PC-9 (cell line): ENCODE measurements at regions not wholly inside any gene's neighbourhood (a gene's known extent, or its start where the extent isn't known, plus 50 kb on each side); places are given as distances from the start of the nearest gene placed in this dataset.

ENCODE experiments used
- BruUV-seq: library from RNA; stranded (reverse); fragments of 400-500 nt; replicated peaks from 2 replicates; lab custom pipeline; 2021; lab: Mats Ljungman, UMichigan
- CTCF ChIA-PET: fragments of 300-600 bp; sonication (Branson Sonifier 250); formaldehyde crosslinking; loops from one replicate; lab custom pipeline; 2022; ENCODE audit warnings: antibody characterized with exemption; lab: Charles Lee
- POLR2A ChIA-PET: fragments of 300-600 bp; sonication (Branson Sonifier 250); formaldehyde crosslinking; loops from one replicate; lab custom pipeline; 2022; ENCODE audit warnings: antibody characterized with exemption; ENCODE audit not compliant: unreplicated experiment; lab: Charles Lee
- DNase-seq, 2 experiments: peaks; one replicate each; pipeline versions ENCODE4 v3.0.0 to v3.0.0-alpha.2; 2015 to 2022; ENCODE audit warnings: mixed read lengths in 1 of 2
- H2AFZ ChIP-seq: fragments of 200-600 bp; sonication (generic); 2 replicates; pipeline ENCODE4 v1.8.1; 2017; ENCODE audit warnings: antibody characterized with exemption
- H3F3A ChIP-seq: fragments of 200-600 bp; sonication (generic); 2 replicates; pipeline ENCODE4 v1.8.1; 2017; ENCODE audit warnings: antibody characterized with exemption, mild to moderate bottlenecking, low read depth; ENCODE audit not compliant: insufficient read depth
- H3K27ac ChIP-seq: fragments of 200-600 bp; sonication (generic); 2 replicates; pipeline ENCODE4 v1.6.1; 2016; ENCODE audit warnings: mixed run types
- H3K27me3 ChIP-seq: fragments of 200-600 bp; sonication (generic); 2 replicates; pipeline ENCODE4 v1.6.1; 2016; ENCODE audit warnings: low read depth, mixed run types; ENCODE audit not compliant: insufficient read depth
- H3K36me3 ChIP-seq: fragments of 200-600 bp; sonication (generic); 2 replicates; pipeline ENCODE4 v1.6.1; 2016; ENCODE audit warnings: low read depth, mixed run types
- H3K4me1 ChIP-seq: fragments of 200-600 bp; sonication (generic); replicated peaks from 2 replicates; pipeline ENCODE4 v1.6.1; 2016; ENCODE audit warnings: mixed run types; ENCODE audit not compliant: insufficient read depth
- H3K4me2 ChIP-seq: fragments of 200-600 bp; sonication (generic); 2 replicates; pipeline ENCODE4 v1.6.1; 2017; ENCODE audit warnings: mixed run types
- H3K4me3 ChIP-seq: fragments of 200-600 bp; sonication (generic); 2 replicates; pipeline ENCODE4 v1.6.1; 2016; ENCODE audit warnings: mixed run types
- H3K79me2 ChIP-seq: fragments of 200-600 bp; sonication (generic); 2 replicates; pipeline ENCODE4 v1.6.1; 2017; ENCODE audit warnings: low read depth, mixed run types
- H3K9me2 ChIP-seq: fragments of 200-600 bp; sonication (generic); 2 replicates; pipeline ENCODE4 v1.8.1; 2017; ENCODE audit warnings: mild to moderate bottlenecking; ENCODE audit not compliant: insufficient read depth
- H3K9me3 ChIP-seq: fragments of 200-600 bp; sonication (generic); 2 replicates; pipeline ENCODE4 v1.8.1; 2016; ENCODE audit warnings: low read depth; ENCODE audit not compliant: insufficient read depth
- H4K20me1 ChIP-seq: fragments of 200-600 bp; sonication (generic); 2 replicates; pipeline ENCODE4 v1.8.1; 2017; ENCODE audit not compliant: insufficient read depth
- EZH2 ChIP-seq: fragments of 200-600 bp; sonication (generic); IDR thresholded peaks from 2 replicates; pipeline ENCODE4 v1.8.0; 2017; ENCODE audit warnings: antibody characterized with exemption, low read depth
- intact Hi-C: fragments of 100-400 bp; cut with micrococcal nuclease; formaldehyde crosslinking; loops from one replicate; pipeline ENCODE4 v1.10.0; 2022; ENCODE audit not compliant: unreplicated experiment
- TF ChIP-seq, protein P1 (sequence below): fragments of 200-600 bp; sonication (generic); conservative IDR thresholded peaks from 2 replicates; pipeline ENCODE4 v1.6.1; 2017; ENCODE audit warnings: mixed run types, antibody characterized with exemption, mild to moderate bottlenecking, moderate library complexity

DNA sequence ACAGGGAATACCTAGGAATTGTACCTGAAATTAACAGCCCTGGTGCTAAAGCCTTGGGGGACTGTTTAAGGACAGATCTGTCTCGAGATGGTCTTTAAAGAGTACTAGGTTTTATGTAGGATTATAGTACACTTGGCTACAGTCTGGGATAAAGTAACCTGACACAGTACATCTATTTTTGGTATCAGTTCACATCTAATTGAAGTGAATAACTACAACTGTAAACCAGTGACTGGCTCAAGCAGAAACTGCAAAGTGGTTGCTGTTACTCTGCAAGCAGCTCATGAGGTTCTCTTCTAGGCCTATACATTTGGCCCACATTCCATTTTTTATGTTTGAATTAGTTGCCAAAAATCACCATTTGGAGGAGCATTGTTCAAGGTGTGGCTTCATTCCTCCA is 320.8 kb upstream of the USP25 start:
- Histone ChIP-seq H3K79me2 (no peaks in the 10 kb centered on the region), H3K27ac (no peak overlapping the region), H3K4me1 (no peaks in the 10 kb centered on the region), H3K9me2 (no peaks in the 10 kb centered on the region), H3K4me3 (no peak overlapping the region), H3K36me3 (no peaks in the 10 kb centered on the region), H3K9me3 (no peaks in the 10 kb centered on the region), H3F3A (no peaks in the 10 kb centered on the region), H3K4me2 (no peak overlapping the region), H4K20me1 (no peaks in the 10 kb centered on the region), H2AFZ (no peak overlapping the region), H3K27me3 (no peaks in the 10 kb centered on the region)
- no peak for TF ChIP-seq EZH2
- TF ChIP-seq, protein P1, sequence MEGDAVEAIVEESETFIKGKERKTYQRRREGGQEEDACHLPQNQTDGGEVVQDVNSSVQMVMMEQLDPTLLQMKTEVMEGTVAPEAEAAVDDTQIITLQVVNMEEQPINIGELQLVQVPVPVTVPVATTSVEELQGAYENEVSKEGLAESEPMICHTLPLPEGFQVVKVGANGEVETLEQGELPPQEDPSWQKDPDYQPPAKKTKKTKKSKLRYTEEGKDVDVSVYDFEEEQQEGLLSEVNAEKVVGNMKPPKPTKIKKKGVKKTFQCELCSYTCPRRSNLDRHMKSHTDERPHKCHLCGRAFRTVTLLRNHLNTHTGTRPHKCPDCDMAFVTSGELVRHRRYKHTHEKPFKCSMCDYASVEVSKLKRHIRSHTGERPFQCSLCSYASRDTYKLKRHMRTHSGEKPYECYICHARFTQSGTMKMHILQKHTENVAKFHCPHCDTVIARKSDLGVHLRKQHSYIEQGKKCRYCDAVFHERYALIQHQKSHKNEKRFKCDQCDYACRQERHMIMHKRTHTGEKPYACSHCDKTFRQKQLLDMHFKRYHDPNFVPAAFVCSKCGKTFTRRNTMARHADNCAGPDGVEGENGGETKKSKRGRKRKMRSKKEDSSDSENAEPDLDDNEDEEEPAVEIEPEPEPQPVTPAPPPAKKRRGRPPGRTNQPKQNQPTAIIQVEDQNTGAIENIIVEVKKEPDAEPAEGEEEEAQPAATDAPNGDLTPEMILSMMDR = no peak
- no peak for DNase-seq
- POLR2A ChIA-PET = no interaction called here
- BruUV-seq = no TSS peak
- CTCF ChIA-PET = no interaction called here
- intact Hi-C loops = no loop called here

DNA sequence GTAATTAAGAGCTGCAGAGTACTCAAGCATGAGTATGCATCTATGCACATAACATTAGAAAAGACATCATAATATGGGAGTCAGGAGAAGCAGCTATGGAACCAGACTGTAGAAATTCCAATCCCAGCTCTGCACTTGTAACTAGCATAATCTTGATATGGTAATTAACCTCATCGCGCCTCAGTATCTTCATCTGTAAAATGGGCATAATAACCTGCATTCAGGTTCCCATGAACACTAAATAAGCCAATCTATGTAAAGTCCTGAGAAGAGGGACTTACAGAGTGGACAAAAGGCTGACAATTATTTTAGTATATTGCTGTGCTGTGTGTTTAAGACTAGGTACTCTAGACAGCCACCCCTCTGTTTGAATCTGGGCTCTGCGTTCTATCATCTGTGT is 318.9 kb upstream of the USP25 start:
- POLR2A ChIA-PET = interaction anchor here (0.6 kb wide), 1 partner anchor 315 kb away, joined by 3 read pairs; no protein-coding TSS in a partner anchor
- TF ChIP-seq, protein P1 = no peak
- no peak for TF ChIP-seq EZH2
- Histone ChIP-seq H3K27me3 (no peaks in the 10 kb centered on the region), H3F3A (no peaks in the 10 kb centered on the region), H3K36me3 (no peaks in the 10 kb centered on the region), H3K4me3 (no peak overlapping the region), H2AFZ (no peak overlapping the region), H3K9me2 (no peaks in the 10 kb centered on the region), H4K20me1 (no peaks in the 10 kb centered on the region), H3K4me1 (no peaks in the 10 kb centered on the region), H3K79me2 (no peaks in the 10 kb centered on the region), H3K4me2 (no peak overlapping the region), H3K27ac (no peak overlapping the region), H3K9me3 (no peaks in the 10 kb centered on the region)
- no peak for DNase-seq
- intact Hi-C loops = no loop called here
- BruUV-seq = no TSS peak
- CTCF ChIA-PET = no interaction called here

DNA sequence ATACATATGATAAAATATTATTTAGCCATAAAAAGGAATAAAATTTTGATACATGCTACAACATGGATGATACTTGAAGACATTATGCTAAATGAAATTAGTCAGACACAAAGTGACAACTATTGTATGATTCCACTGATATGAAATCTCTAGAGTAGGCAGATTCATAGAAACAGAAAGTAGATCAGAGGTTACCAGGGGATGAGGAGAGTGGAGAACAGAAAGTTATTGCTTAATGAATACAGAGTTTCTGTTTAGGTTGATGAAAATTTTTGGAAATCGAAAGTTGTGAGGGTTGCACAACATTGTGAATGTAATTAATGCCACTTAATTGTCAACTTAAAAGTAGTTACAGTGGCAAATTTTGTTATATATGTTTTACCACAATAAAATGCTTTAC is 315.7 kb upstream of the USP25 start:
- Histone ChIP-seq H4K20me1 (no peaks in the 10 kb centered on the region), H3K4me1 (no peaks in the 10 kb centered on the region), H3K27me3 (no peaks in the 10 kb centered on the region), H3K36me3 (no peaks in the 10 kb centered on the region), H3K4me3 (no peak overlapping the region), H3F3A (no peaks in the 10 kb centered on the region), H3K9me3 (no peaks in the 10 kb centered on the region), H3K27ac (no peak overlapping the region), H3K79me2 (no peaks in the 10 kb centered on the region), H3K9me2 (no peaks in the 10 kb centered on the region), H3K4me2 (no peak overlapping the region), H2AFZ (no peak overlapping the region)
- ChIA-PET POLR2A (no interaction called here), CTCF (no interaction called here)
- intact Hi-C loops = no loop called here
- DNase-seq = no peak
- no peak for TF ChIP-seq EZH2
- TF ChIP-seq, protein P1 = no peak
- no TSS peak for BruUV-seq
